Skeletal muscle tissue (tissue), 3 donors: ENCODE measurements at regions not wholly inside any gene's neighbourhood (a gene's known extent, or its start where the extent isn't known, plus 50 kb on each side); places are given as distances from the start of the nearest gene placed in this dataset.

Source experiments
- H3K27ac ChIP-seq: one replicate; pipeline ENCODE4 v1.7.0; 2013; ENCODE audit warnings: mild to moderate bottlenecking, low read depth, low read length, inconsistent platforms
- H3K27me3 ChIP-seq, 3 donors: one replicate each; pipeline ENCODE4 v1.7.0; 2013; ENCODE audit warnings: low read length in 3 of 3; ENCODE audit not compliant: control insufficient read depth in 3 of 3, insufficient read depth in 3 of 3
- H3K36me3 ChIP-seq, 3 donors: one replicate each; pipeline ENCODE4 v1.7.0; 2013; ENCODE audit warnings: low read length in 3 of 3; ENCODE audit not compliant: control insufficient read depth in 3 of 3, insufficient read depth in 3 of 3
- H3K4me1 ChIP-seq, 3 donors: one replicate each; pipeline ENCODE4 v1.7.0; 2013; ENCODE audit warnings: low read length in 3 of 3, mild to moderate bottlenecking in 3 of 3; ENCODE audit not compliant: control insufficient read depth in 3 of 3, insufficient read depth in 3 of 3
- H3K4me3 ChIP-seq, 3 donors: one replicate each; pipeline ENCODE4 v1.7.0; 2013; ENCODE audit warnings: low read length in 3 of 3
- H3K9ac ChIP-seq, 3 donors: one replicate each; pipeline ENCODE4 v1.7.0; 2013; ENCODE audit warnings: low read length in 3 of 3, mild to moderate bottlenecking in 3 of 3, moderate library complexity in 2 of 3, low read depth in 1 of 3
- H3K9me3 ChIP-seq, 3 donors: one replicate each; pipeline ENCODE4 v1.7.0; 2013; ENCODE audit warnings: low read length in 3 of 3; ENCODE audit not compliant: control insufficient read depth in 3 of 3
- donor health status: Osteomylitis.

DNA sequence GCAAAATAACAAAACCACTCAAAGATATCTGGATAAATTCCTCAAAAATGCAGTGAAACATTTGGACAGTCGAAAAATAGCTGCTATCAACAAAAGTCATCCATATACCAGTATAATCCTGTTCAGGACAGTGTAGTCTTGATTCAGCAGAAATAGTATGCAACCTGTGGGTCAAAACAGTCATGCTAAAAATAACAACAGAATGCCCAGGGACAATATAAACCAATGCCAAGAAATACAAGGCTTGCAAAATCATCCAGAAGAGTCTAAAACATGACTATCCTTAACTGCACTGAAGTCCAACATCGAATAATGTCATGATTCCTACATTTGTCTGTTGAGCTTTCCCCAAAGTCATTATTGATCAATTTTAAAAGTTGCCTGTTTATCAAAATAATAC lies 425.9 kb downstream of the FSCB start:
- Histone ChIP-seq H3K27me3 (no peaks in the 10 kb centered on the region), H3K4me3 (no peak overlapping the region), H3K27ac (no peak overlapping the region), H3K4me1 (no peaks in the 10 kb centered on the region), H3K9ac (no peak overlapping the region), H3K36me3 (no peaks in the 10 kb centered on the region), H3K9me3 (peaks cover 0 to 2% (median 0%) of the 10 kb centered on the region in 3 donors)

DNA sequence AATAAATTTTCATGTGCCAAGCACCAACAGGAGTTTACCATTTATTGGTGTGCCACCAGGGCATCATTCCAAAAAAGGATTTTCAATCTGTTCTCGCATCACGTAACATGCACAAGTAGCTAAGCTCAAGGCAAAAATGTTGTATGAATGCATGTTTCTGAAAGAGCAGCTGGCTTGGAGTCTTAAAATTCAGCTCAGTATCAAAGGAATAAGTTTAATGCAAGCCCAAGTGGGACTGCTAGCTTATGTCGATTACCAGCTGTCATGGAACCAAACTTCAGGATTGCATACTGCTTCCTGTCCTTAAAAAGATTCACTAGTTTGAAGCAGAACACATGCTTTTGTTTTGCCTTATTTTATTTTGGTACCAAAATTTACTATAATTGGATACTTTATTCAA lies 437.0 kb downstream of the FSCB start:
- Histone ChIP-seq H3K9ac (no peak overlapping the region), H3K27me3 (no peaks in the 10 kb centered on the region), H3K9me3 (no peaks in the 10 kb centered on the region), H3K36me3 (no peaks in the 10 kb centered on the region), H3K4me1 (no peaks in the 10 kb centered on the region), H3K27ac (no peak overlapping the region), H3K4me3 (no peak overlapping the region)

DNA sequence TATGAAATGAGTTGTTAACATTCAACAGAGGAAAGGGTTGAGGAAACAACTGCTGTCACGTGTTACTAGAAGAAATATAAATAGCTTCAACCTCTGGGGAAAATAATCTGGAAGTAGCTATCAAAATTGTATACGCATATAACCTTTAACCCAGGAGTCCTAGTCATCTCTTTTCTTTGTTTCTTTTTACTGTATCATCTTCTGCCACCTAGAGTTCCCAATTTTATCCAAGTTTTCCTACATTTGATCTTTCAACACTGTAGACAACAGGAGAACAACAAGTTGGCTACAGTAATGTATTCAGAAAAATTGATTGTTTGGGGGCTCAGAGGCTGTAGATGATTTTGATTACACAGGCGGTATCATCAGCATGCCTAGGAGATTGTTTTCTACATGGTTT lies 453.7 kb downstream of the FSCB start:
- H3K27ac ChIP-seq: no peak overlapping the region
- no peaks in the 10 kb centered on the region for H3K9me3 ChIP-seq
- no peaks in the 10 kb centered on the region for H3K27me3 ChIP-seq
- H3K36me3 ChIP-seq: no peaks in the 10 kb centered on the region
- no peak overlapping the region for H3K9ac ChIP-seq
- no peaks in the 10 kb centered on the region for H3K4me1 ChIP-seq
- H3K4me3 ChIP-seq: no peak overlapping the region

DNA sequence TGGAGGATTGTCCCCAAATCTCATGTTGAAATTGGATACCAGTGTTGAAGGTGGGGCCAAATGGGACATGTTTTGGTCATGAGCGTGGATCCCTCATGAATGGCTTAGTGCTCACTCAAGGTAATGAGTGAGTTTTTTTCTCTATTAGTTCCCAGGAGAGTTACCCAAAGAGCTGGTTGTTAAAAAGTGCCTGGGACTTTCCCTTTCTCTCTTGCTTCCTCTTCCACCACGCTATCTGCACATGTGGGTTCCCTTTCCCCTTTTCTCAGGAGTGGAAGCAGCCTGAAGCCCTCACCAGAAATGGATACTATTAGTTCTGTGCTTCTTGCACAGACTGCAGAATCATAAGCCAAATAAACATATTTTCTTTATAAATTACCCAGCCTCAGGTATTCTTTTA lies 465.4 kb downstream of the FSCB start:
- H3K27me3 ChIP-seq: no peaks in the 10 kb centered on the region
- H3K4me3 ChIP-seq: no peak overlapping the region
- no peaks in the 10 kb centered on the region for H3K4me1 ChIP-seq
- H3K27ac ChIP-seq: no peak overlapping the region
- H3K9me3 ChIP-seq: peaks cover 0 to 3% (median 2%) of the 10 kb centered on the region in 3 donors
- H3K9ac ChIP-seq: no peak overlapping the region
- H3K36me3 ChIP-seq: no peaks in the 10 kb centered on the region

DNA sequence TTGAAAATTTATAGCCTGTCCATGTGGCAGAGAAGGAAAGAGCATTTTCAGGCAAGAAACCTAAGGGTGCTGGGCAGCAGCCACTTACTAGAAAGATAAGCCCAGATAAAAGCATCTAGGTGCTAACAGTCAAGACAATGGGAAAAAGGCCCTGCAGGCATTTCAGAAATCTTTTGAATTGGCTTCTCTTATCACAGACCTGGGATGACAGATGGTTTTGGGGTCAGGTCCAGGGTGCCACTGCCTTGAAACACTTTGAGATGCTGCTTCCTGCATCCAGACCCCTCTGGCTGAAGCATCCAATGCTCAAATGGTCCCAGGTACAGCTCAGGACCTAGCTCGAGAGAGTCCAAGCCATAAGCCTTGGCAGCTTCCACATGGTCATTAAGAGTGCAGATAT lies 466.5 kb downstream of the FSCB start:
- H3K36me3 ChIP-seq: no peaks in the 10 kb centered on the region
- peaks cover 0 to 3% (median 2%) of the 10 kb centered on the region in 3 donors for H3K9me3 ChIP-seq
- H3K27me3 ChIP-seq: no peaks in the 10 kb centered on the region
- no peaks in the 10 kb centered on the region for H3K4me1 ChIP-seq
- H3K4me3 ChIP-seq: no peak overlapping the region
- H3K9ac ChIP-seq: no peak overlapping the region
- H3K27ac ChIP-seq: no peak overlapping the region

DNA sequence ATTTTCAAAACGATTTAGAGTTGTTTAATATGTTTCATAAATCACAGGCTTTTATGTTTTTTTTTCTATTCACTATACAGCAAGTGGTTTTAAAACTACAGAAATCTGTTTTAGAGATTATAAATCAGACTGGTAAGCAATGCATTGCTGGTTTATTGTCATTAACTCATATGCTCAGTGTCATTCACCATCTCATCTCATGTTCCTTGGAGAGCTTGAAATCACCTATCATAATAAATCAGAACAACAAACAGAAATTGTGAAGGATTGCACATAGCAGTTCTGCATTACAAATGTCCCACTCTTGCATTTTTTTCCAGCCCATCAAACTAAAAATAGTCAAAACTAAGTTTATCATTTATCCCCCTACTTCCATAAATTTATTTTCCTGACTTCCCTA lies 470.8 kb downstream of the FSCB start:
- H3K4me3 ChIP-seq: no peak overlapping the region
- H3K4me1 ChIP-seq: no peaks in the 10 kb centered on the region
- no peaks in the 10 kb centered on the region for H3K27me3 ChIP-seq
- H3K27ac ChIP-seq: no peak overlapping the region
- no peaks in the 10 kb centered on the region for H3K36me3 ChIP-seq
- peaks cover 0 to 3% (median 2%) of the 10 kb centered on the region in 3 donors for H3K9me3 ChIP-seq
- H3K9ac ChIP-seq: no peak overlapping the region

DNA sequence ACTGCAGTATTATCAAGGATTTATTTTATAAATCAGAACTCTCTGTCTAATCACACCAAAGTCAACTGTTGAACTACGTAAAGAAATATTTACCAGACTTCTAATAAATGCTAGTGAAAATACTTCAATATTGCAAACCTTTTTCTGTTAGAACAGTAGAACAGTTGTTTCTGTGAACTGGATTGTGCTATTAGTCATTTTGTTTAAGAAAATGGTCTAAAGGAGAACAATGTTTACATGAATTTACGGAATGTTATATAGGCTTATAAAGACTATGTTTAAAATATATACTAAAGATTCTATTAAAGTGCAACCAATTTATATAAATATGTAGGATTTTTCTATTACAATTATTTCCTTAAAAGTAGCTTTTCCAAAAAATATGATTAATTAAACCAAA lies 471.4 kb downstream of the FSCB start:
- Histone ChIP-seq H3K4me3 (no peak overlapping the region), H3K4me1 (no peaks in the 10 kb centered on the region), H3K9me3 (peaks cover 0 to 3% (median 2%) of the 10 kb centered on the region in 3 donors), H3K36me3 (no peaks in the 10 kb centered on the region), H3K9ac (no peak overlapping the region), H3K27me3 (no peaks in the 10 kb centered on the region), H3K27ac (no peak overlapping the region)

DNA sequence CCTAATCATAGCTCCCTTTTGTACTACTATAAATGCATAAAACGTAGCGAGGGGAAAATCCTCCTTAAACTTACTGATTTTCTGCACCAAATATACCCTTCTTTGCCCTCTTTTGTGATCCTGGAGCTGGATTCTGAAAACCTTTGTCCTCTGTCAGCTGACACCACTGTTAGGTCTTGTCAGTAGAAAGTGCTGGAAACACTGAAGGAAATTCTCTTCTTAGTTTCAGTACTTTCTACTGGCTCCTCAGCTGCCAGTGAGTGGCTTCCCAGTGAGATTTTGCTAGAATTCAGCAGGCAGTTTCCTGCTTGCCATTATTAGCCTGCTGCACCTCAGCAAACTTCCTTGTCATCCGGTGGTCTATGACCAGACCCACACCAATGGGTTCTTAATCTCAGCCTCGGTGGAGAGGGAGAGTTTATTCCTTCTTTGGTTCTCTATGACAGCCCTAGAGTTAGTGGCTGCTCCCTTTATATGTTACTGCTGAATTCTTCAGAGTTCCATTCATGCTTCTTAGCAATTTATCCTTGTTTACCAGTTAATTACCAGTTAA lies 476.2 kb downstream of the FSCB start:
- Histone ChIP-seq H3K27me3 (no peaks in the 10 kb centered on the region), H3K4me3 (no peak overlapping the region), H3K9me3 (peaks cover 0 to 2% (median 2%) of the 10 kb centered on the region in 3 donors), H3K9ac (no peak overlapping the region), H3K4me1 (no peaks in the 10 kb centered on the region), H3K36me3 (no peaks in the 10 kb centered on the region), H3K27ac (no peak overlapping the region)

DNA sequence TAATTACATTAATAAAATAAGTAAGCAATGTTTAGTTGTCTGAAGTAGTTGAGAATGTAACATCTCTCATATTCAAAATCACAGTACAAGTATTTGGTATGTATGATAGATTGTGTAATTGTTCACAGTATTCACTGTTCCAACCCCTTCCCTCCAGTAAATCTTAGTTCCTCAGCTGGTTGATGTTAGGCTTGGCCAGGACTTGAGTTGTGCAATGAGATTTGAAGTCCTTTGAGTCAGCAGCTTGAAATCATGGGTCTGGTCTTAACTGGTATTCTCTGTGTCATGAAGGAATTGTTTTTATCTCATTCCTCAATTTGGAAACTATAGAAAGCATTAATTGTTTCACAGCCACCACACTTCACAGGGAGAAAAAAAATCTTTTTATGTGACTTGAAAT lies 477.1 kb downstream of the FSCB start:
- no peaks in the 10 kb centered on the region for H3K36me3 ChIP-seq
- peaks cover 0 to 2% (median 2%) of the 10 kb centered on the region in 3 donors for H3K9me3 ChIP-seq
- no peaks in the 10 kb centered on the region for H3K27me3 ChIP-seq
- H3K4me3 ChIP-seq: no peak overlapping the region
- no peak overlapping the region for H3K27ac ChIP-seq
- H3K4me1 ChIP-seq: no peaks in the 10 kb centered on the region
- H3K9ac ChIP-seq: no peak overlapping the region

DNA sequence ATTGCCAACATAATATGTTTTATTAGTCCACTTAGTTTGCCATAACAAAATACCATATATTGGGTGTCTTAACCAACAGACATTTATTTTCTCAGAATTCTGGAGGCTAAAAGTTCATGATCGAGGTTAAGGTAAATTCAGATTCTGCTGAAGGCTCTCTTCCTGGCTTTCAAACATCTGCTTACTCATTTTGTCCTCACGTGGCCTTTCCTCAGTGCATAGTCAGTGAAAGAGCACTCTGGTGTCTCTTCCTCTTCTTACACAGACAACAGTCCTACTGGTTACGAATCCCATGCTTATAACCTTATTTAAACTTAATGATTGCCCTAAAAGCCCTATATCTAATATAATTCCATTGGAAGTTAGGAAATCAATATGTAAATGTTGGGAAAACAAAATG lies 479.7 kb downstream of the FSCB start:
- no peak overlapping the region for H3K9ac ChIP-seq
- H3K4me3 ChIP-seq: no peak overlapping the region
- H3K9me3 ChIP-seq: peaks cover 0 to 2% (median 2%) of the 10 kb centered on the region in 3 donors
- no peaks in the 10 kb centered on the region for H3K36me3 ChIP-seq
- no peaks in the 10 kb centered on the region for H3K27me3 ChIP-seq
- H3K4me1 ChIP-seq: no peaks in the 10 kb centered on the region
- no peak overlapping the region for H3K27ac ChIP-seq

DNA sequence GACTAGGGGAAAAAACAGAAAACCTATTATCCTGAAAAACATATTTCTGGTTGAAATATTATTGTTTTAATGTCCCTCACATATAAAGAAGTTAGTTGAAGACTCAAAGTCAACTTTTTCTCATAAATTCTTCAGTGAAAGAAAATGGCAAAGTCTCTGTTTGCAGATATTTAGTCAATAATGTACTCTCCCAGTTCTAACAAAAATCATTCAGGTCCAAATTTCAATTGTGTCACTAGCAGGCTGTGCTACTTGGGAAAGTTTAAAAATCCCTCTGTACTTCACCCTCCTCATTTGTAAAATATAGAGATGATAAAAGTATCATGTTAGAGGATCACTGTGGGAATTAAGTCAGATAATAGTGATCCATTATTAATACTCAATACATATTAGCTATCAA lies 496.5 kb downstream of the FSCB start:
- Histone ChIP-seq H3K27me3 (no peaks in the 10 kb centered on the region), H3K9ac (no peak overlapping the region)

More for the DNA sequence above, 496.5 kb downstream of the FSCB start:
- Histone ChIP-seq H3K4me3 (no peak overlapping the region), H3K9me3 (peaks cover 0 to 2% (median 0%) of the 10 kb centered on the region in 3 donors), H3K36me3 (no peaks in the 10 kb centered on the region), H3K4me1 (no peaks in the 10 kb centered on the region), H3K27ac (no peak overlapping the region)
